IMR-90 (cell line): ENCODE measurements at regions not wholly inside any gene's neighbourhood (a gene's known extent, or its start where the extent isn't known, plus 50 kb on each side); places are given as distances from the start of the nearest gene placed in this dataset.

Experiments used
- ATAC-seq: fragments of 200-7000 bp; cut with Tn5 transposase; 2 replicates; pipeline ENCODE4 v1.9.1; 2020; ENCODE audit warnings: low read depth, mild to moderate bottlenecking, moderate library complexity
- BruUV-seq: library from RNA; stranded (reverse); fragments of 400-500 nt; replicated peaks from 2 replicates; lab custom pipeline; 2021; lab: Mats Ljungman, UMichigan
- CTCF ChIA-PET: fragments of 300-600 bp; formaldehyde crosslinking; extraction: SDS; loops from one replicate; lab custom pipeline; 2021; ENCODE audit warnings: antibody characterized with exemption; lab: Yijun Ruan, JAX
- POLR2A ChIA-PET: fragments of 300-600 bp; sonication (Branson Sonifier 250); formaldehyde crosslinking; loops from one replicate; lab custom pipeline; 2022; ENCODE audit warnings: antibody characterized with exemption; ENCODE audit not compliant: unreplicated experiment; lab: Charles Lee
- DNase-seq: peaks from one replicate; pipeline ENCODE4 v3.0.0; 2013
- H2AFZ ChIP-seq: replicated peaks from 2 replicates; pipeline ENCODE3; 2013; ENCODE audit warnings: low read length, mild to moderate bottlenecking; ENCODE audit not compliant: poor library complexity
- H2AK5ac ChIP-seq: 2 replicates; pipeline ENCODE4 v1.6.1; 2013; ENCODE audit warnings: low read depth, low read length, inconsistent platforms
- H2AK9ac ChIP-seq: replicated peaks from 2 replicates; pipeline ENCODE3; 2013; ENCODE audit warnings: mild to moderate bottlenecking, low read depth, low read length, moderate library complexity; ENCODE audit not compliant: poor library complexity
- H2BK120ac ChIP-seq: 2 replicates; pipeline ENCODE4 v1.6.1; 2013; ENCODE audit warnings: low read depth, low read length, inconsistent platforms
- H2BK15ac ChIP-seq: 3 replicates; pipeline ENCODE4 v1.6.1; 2013; ENCODE audit warnings: low read depth, low read length, inconsistent platforms
- H2BK20ac ChIP-seq: 2 replicates; pipeline ENCODE4 v1.6.1; 2013; ENCODE audit warnings: low read depth, mild to moderate bottlenecking, inconsistent platforms, low read length, moderate library complexity
- H2BK5ac ChIP-seq: 2 replicates; pipeline ENCODE4 v1.6.1; 2013; ENCODE audit warnings: mild to moderate bottlenecking, low read depth, low read length, inconsistent platforms; ENCODE audit not compliant: poor library complexity, severe bottlenecking
- H3K14ac ChIP-seq: replicated peaks from 2 replicates; pipeline ENCODE4 v1.6.1; 2013; ENCODE audit warnings: low read depth, low read length, inconsistent platforms
- H3K18ac ChIP-seq: 2 replicates; pipeline ENCODE4 v1.6.1; 2013; ENCODE audit warnings: low read depth, low read length, control low read depth
- H3K23ac ChIP-seq: 2 replicates; pipeline ENCODE4 v1.6.1; 2013; ENCODE audit warnings: low read depth, low read length, inconsistent platforms
- H3K27ac ChIP-seq: 2 replicates; pipeline ENCODE4 v1.5.1; 2013; ENCODE audit warnings: mild to moderate bottlenecking, control low read depth, low read length; ENCODE audit not compliant: insufficient read depth
- H3K27me3 ChIP-seq: 2 replicates; pipeline ENCODE4 v1.6.1; 2013; ENCODE audit warnings: low read length; ENCODE audit not compliant: control insufficient read depth, insufficient read depth
- H3K36me3 ChIP-seq: 2 replicates; pipeline ENCODE4 v1.6.1; 2013; ENCODE audit warnings: low read length, mixed read lengths; ENCODE audit not compliant: control insufficient read depth, insufficient read depth
- H3K4ac ChIP-seq: 2 replicates; pipeline ENCODE4 v1.6.1; 2013; ENCODE audit warnings: low read depth, low read length, inconsistent platforms
- H3K4me1 ChIP-seq: 2 replicates; pipeline ENCODE4 v1.6.1; 2013; ENCODE audit warnings: low read length, mixed read lengths; ENCODE audit not compliant: control insufficient read depth, insufficient read depth
- H3K4me2 ChIP-seq: 2 replicates; pipeline ENCODE4 v1.6.1; 2013; ENCODE audit warnings: low read depth, mild to moderate bottlenecking, control low read depth, low read length, moderate library complexity
- H3K4me3 ChIP-seq: 2 replicates; pipeline ENCODE4 v1.5.1; 2013; ENCODE audit warnings: low read depth, mild to moderate bottlenecking, control low read depth, low read length, moderate library complexity; ENCODE audit not compliant: insufficient read depth
- H3K56ac ChIP-seq: 2 replicates; pipeline ENCODE4 v1.6.1; 2013; ENCODE audit warnings: low read length, inconsistent platforms; ENCODE audit not compliant: insufficient read depth; ENCODE audit errors: extremely low read depth
- H3K79me1 ChIP-seq, 2 experiments: 2 replicates each; pipeline ENCODE4 v1.6.1; 2013; ENCODE audit warnings: low read length in 2 of 2, inconsistent platforms in 1 of 2, low read depth in 1 of 2
- H3K9ac ChIP-seq: 2 replicates; pipeline ENCODE4 v1.6.1; 2013; ENCODE audit warnings: low read depth, low read length, control low read depth
- H3K9me1 ChIP-seq: 2 replicates; pipeline ENCODE4 v1.6.1; 2013; ENCODE audit warnings: low read length, inconsistent platforms; ENCODE audit not compliant: insufficient read depth
- H3K9me3 ChIP-seq: 2 replicates; pipeline ENCODE4 v1.6.1; 2013; ENCODE audit warnings: low read length; ENCODE audit not compliant: control insufficient read depth, insufficient read depth
- H4K20me1 ChIP-seq: 2 replicates; pipeline ENCODE4 v1.6.1; 2013; ENCODE audit warnings: low read length, inconsistent platforms; ENCODE audit not compliant: insufficient read depth
- H4K5ac ChIP-seq: 2 replicates; pipeline ENCODE4 v1.6.1; 2013; ENCODE audit warnings: mild to moderate bottlenecking, low read depth, low read length, control low read depth
- H4K8ac ChIP-seq, 2 experiments: 2 replicates each; pipeline ENCODE4 v1.6.1; 2013; ENCODE audit warnings: low read depth in 2 of 2, low read length in 2 of 2, control low read depth in 1 of 2, inconsistent platforms in 1 of 2
- H4K91ac ChIP-seq: 2 replicates; pipeline ENCODE4 v1.6.1; 2013; ENCODE audit warnings: low read depth, low read length, inconsistent platforms; ENCODE audit not compliant: insufficient read depth
- BHLHE40 ChIP-seq: fragments of 150-350 bp; IDR thresholded peaks from 2 replicates; pipeline ENCODE4 v1.6.1; 2016; ENCODE audit warnings: mild to moderate bottlenecking, low read depth, low read length
- CEBPB ChIP-seq: IDR thresholded peaks from 2 replicates; pipeline ENCODE4 v1.6.1; 2012; ENCODE audit warnings: low read depth, low read length, improper control_type of control experiment
- CHD1 ChIP-seq: IDR thresholded peaks from 2 replicates; pipeline ENCODE4 v1.6.1; 2012; ENCODE audit warnings: low read depth, low read length, improper control_type of control experiment
- FOS ChIP-seq: fragments of 150-350 bp; IDR thresholded peaks from 2 replicates; pipeline ENCODE4 v1.6.1; 2016; ENCODE audit warnings: low read depth, low read length
- MAFK ChIP-seq: IDR thresholded peaks from 2 replicates; pipeline ENCODE4 v1.6.1; 2012; ENCODE audit warnings: low read depth, low read length, improper control_type of control experiment
- MAZ ChIP-seq: IDR thresholded peaks from 2 replicates; pipeline ENCODE4 v1.6.1; 2012; ENCODE audit warnings: low read depth, mild to moderate bottlenecking, low read length, improper control_type of control experiment, moderate library complexity, borderline replicate concordance
- MXI1 ChIP-seq: IDR thresholded peaks from 2 replicates; pipeline ENCODE4 v1.6.1; 2012; ENCODE audit warnings: low read depth, mild to moderate bottlenecking, low read length, moderate library complexity, borderline replicate concordance
- NFE2L2 ChIP-seq: fragments of 150-350 bp; IDR thresholded peaks from 2 replicates; pipeline ENCODE4 v1.6.1; 2016; ENCODE audit warnings: low read depth, mild to moderate bottlenecking, low read length
- POLR2A ChIP-seq: IDR thresholded peaks from 2 replicates; pipeline ENCODE4 v1.6.1; 2012; ENCODE audit warnings: mild to moderate bottlenecking, low read depth, low read length
- RAD21 ChIP-seq: IDR thresholded peaks from 2 replicates; pipeline ENCODE4 v1.6.1; 2012; ENCODE audit warnings: low read length, improper control_type of control experiment
- RCOR1 ChIP-seq: IDR thresholded peaks from 2 replicates; pipeline ENCODE4 v1.6.1; 2012; ENCODE audit warnings: mild to moderate bottlenecking, low read length, improper control_type of control experiment; ENCODE audit not compliant: insufficient replicate concordance
- RFX5 ChIP-seq: IDR thresholded peaks from 2 replicates; pipeline ENCODE4 v1.8.0; 2012; ENCODE audit warnings: low read depth, mild to moderate bottlenecking, low read length, moderate library complexity
- SMC3 ChIP-seq: fragments of 150-350 bp; IDR thresholded peaks from 2 replicates; pipeline ENCODE4 v1.6.1; 2016; ENCODE audit warnings: low read depth, mild to moderate bottlenecking, antibody characterized with exemption, low read length, moderate library complexity
- WGBS, 2 experiments: methylation state at CpG; one replicate each; pipeline versions ENCODE4 v1.1.5 to v1.1.7; 2013; ENCODE audit warnings: missing lambda C conversion rate in 2 of 2; ENCODE audit not compliant: insufficient read length in 1 of 2; ENCODE audit errors: extremely low coverage in 2 of 2; 5-methylcytosine and 5-hydroxymethylcytosine counted together
- dilution Hi-C: fragments of 300-500 bp; cut with HindIII; formaldehyde crosslinking; loops from one replicate; pipeline ENCODE4 v1.14.3; 2018; ENCODE audit warnings: low sequenced_read_pairs; ENCODE audit not compliant: unreplicated experiment
- in situ Hi-C: fragments of 300-500 bp; cut with MboI; formaldehyde crosslinking; loops from 3 replicates; pipeline ENCODE4 v1.14.3; 2019; ENCODE audit warnings: low sequenced_read_pairs, inconsistent platforms, mixed read lengths
- intact Hi-C: fragments of 100-400 bp; cut with micrococcal nuclease; formaldehyde crosslinking; loops from 2 replicates; pipeline ENCODE4 v1.10.0; 2022
- TF ChIP-seq, protein P1 (sequence below): fragments of 150-350 bp; IDR thresholded peaks from 2 replicates; pipeline ENCODE4 v1.6.1; 2016; ENCODE audit warnings: low read depth, mild to moderate bottlenecking, low read length, moderate library complexity, borderline replicate concordance
- TF ChIP-seq, protein P2 (sequence below): fragments of 150-350 bp; IDR thresholded peaks from 2 replicates; pipeline ENCODE4 v1.6.1; 2017; ENCODE audit warnings: mild to moderate bottlenecking, antibody characterized with exemption, low read length, low read depth
- TF ChIP-seq, protein P3 (sequence below): conservative IDR thresholded peaks from 2 replicates; pipeline ENCODE4 v1.5.1; 2012; ENCODE audit warnings: mild to moderate bottlenecking, low read depth, low read length, improper control_type of control experiment

DNA sequence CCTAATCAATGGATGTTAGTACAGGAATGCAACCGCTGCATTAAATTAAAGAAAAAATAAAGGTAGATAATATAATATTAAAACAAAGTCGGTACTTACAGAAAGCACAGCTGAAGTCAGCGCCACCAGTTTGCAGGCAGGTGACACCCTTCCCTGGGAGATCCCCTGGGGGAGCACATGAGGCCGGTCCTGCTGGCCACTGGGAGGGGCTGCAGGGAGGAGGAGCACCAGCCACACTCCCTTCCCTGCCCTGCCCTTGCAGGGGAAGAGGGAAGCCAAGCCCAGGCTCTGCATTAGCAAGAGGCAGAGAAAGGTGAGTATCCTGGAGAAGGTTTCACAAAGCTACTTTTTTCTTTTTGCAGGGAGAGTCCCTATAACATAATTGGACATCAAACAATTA lies 507.0 kb downstream of the AJAP1 start:
- DNase-seq (no peak), ATAC-seq (no peak)
- H3K9me1 ChIP-seq = no peaks in the 10 kb centered on the region
- H3K23ac ChIP-seq = no peak overlapping the region
- H3K9ac ChIP-seq = no peak overlapping the region
- ChIA-PET POLR2A (no interaction called here), CTCF (no interaction called here)
- no peak overlapping the region for H3K4me3 ChIP-seq
- no TSS peak for BruUV-seq
- no peak overlapping the region for H2AFZ ChIP-seq
- H4K91ac ChIP-seq = no peak overlapping the region
- H3K4me2 ChIP-seq = no peak overlapping the region
- in situ Hi-C loops (no loop called here), dilution Hi-C loops (no loop called here), intact Hi-C loops (no loop called here)
- no peak overlapping the region for H3K18ac ChIP-seq
- no peak overlapping the region for H2AK5ac ChIP-seq
- H3K79me1 ChIP-seq = no peaks in the 10 kb centered on the region
- WGBS, 2 experiments = no CpG with 5 or more reads among the region's 4 CpGs
- no peak overlapping the region for H2AK9ac ChIP-seq
- no peak overlapping the region for H2BK15ac ChIP-seq
- H3K9me3 ChIP-seq = peaks cover 44% of the 10 kb centered on the region
- no peak overlapping the region for H3K14ac ChIP-seq
- no peak overlapping the region for H2BK5ac ChIP-seq
- no peaks in the 10 kb centered on the region for H3K4me1 ChIP-seq
- no peaks in the 10 kb centered on the region for H3K36me3 ChIP-seq
- no peak overlapping the region for H4K8ac ChIP-seq
- H2BK120ac ChIP-seq = no peak overlapping the region
- H3K4ac ChIP-seq = no peak overlapping the region
- H4K20me1 ChIP-seq = no peaks in the 10 kb centered on the region
- H3K27me3 ChIP-seq = no peaks in the 10 kb centered on the region
- H3K27ac ChIP-seq = no peak overlapping the region
- no peak overlapping the region for H4K5ac ChIP-seq
- no peak overlapping the region for H3K56ac ChIP-seq
- no peak overlapping the region for H2BK20ac ChIP-seq
- TF ChIP-seq, protein P1, sequence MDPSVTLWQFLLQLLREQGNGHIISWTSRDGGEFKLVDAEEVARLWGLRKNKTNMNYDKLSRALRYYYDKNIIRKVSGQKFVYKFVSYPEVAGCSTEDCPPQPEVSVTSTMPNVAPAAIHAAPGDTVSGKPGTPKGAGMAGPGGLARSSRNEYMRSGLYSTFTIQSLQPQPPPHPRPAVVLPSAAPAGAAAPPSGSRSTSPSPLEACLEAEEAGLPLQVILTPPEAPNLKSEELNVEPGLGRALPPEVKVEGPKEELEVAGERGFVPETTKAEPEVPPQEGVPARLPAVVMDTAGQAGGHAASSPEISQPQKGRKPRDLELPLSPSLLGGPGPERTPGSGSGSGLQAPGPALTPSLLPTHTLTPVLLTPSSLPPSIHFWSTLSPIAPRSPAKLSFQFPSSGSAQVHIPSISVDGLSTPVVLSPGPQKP = no peak
- TF ChIP-seq CHD1 = no peak
- TF ChIP-seq, protein P2, sequence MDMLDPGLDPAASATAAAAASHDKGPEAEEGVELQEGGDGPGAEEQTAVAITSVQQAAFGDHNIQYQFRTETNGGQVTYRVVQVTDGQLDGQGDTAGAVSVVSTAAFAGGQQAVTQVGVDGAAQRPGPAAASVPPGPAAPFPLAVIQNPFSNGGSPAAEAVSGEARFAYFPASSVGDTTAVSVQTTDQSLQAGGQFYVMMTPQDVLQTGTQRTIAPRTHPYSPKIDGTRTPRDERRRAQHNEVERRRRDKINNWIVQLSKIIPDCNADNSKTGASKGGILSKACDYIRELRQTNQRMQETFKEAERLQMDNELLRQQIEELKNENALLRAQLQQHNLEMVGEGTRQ = no peak
- no peak for TF ChIP-seq SMC3
- no peak for TF ChIP-seq FOS
- no peak for TF ChIP-seq MXI1
- TF ChIP-seq RAD21 = no peak
- TF ChIP-seq MAZ = no peak
- no peak for TF ChIP-seq RCOR1
- TF ChIP-seq, protein P3, sequence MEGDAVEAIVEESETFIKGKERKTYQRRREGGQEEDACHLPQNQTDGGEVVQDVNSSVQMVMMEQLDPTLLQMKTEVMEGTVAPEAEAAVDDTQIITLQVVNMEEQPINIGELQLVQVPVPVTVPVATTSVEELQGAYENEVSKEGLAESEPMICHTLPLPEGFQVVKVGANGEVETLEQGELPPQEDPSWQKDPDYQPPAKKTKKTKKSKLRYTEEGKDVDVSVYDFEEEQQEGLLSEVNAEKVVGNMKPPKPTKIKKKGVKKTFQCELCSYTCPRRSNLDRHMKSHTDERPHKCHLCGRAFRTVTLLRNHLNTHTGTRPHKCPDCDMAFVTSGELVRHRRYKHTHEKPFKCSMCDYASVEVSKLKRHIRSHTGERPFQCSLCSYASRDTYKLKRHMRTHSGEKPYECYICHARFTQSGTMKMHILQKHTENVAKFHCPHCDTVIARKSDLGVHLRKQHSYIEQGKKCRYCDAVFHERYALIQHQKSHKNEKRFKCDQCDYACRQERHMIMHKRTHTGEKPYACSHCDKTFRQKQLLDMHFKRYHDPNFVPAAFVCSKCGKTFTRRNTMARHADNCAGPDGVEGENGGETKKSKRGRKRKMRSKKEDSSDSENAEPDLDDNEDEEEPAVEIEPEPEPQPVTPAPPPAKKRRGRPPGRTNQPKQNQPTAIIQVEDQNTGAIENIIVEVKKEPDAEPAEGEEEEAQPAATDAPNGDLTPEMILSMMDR = no peak
- TF ChIP-seq CEBPB = no peak
- no peak for TF ChIP-seq BHLHE40
- TF ChIP-seq POLR2A = no peak
- no peak for TF ChIP-seq NFE2L2
- TF ChIP-seq MAFK = no peak
- no peak for TF ChIP-seq RFX5
